KMS-11 (cell line): ENCODE measurements at regions not wholly inside any gene's neighbourhood (a gene's known extent, or its start where the extent isn't known, plus 50 kb on each side); places are given as distances from the start of the nearest gene placed in this dataset.

Source experiments
- H2AFZ ChIP-seq: fragments of 200-600 bp; sonication (generic); 2 replicates; pipeline ENCODE4 v1.6.1; 2016; ENCODE audit warnings: antibody characterized with exemption, mixed run types, low read depth
- H3K27ac ChIP-seq: fragments of 200-600 bp; sonication (generic); 2 replicates; pipeline ENCODE4 v1.6.1; 2016; ENCODE audit warnings: mild to moderate bottlenecking, mixed run types
- H3K27me3 ChIP-seq: fragments of 200-600 bp; sonication (generic); 2 replicates; pipeline ENCODE4 v1.6.1; 2017; ENCODE audit warnings: mild to moderate bottlenecking, low read depth, mixed run types, moderate library complexity; ENCODE audit not compliant: insufficient read depth
- H3K36me3 ChIP-seq: fragments of 200-600 bp; sonication (generic); 2 replicates; pipeline ENCODE4 v1.6.1; 2017; ENCODE audit warnings: mild to moderate bottlenecking, mixed run types; ENCODE audit not compliant: insufficient read depth
- H3K4me1 ChIP-seq: fragments of 200-600 bp; sonication (generic); 2 replicates; pipeline ENCODE4 v1.6.1; 2016; ENCODE audit warnings: mild to moderate bottlenecking, low read depth, mixed run types; ENCODE audit not compliant: poor library complexity, severe bottlenecking
- H3K4me2 ChIP-seq: fragments of 200-600 bp; sonication (generic); 2 replicates; pipeline ENCODE4 v1.7.0; 2016; ENCODE audit warnings: mild to moderate bottlenecking, mixed run types
- H3K4me3 ChIP-seq: fragments of 200-600 bp; sonication (generic); IDR thresholded peaks from 2 replicates; pipeline ENCODE4 v1.6.1; 2017; ENCODE audit warnings: low read depth, low read length, mixed read lengths; ENCODE audit not compliant: insufficient read depth
- H3K79me2 ChIP-seq: fragments of 200-600 bp; sonication (generic); 2 replicates; pipeline ENCODE4 v1.6.1; 2016; ENCODE audit warnings: low read depth, mixed run types; ENCODE audit not compliant: insufficient read depth
- H3K9ac ChIP-seq: fragments of 200-600 bp; sonication (generic); 2 replicates; pipeline ENCODE4 v1.6.1; 2016; ENCODE audit warnings: mild to moderate bottlenecking, mixed run types
- H4K20me1 ChIP-seq: fragments of 200-600 bp; sonication (generic); 2 replicates; pipeline ENCODE4 v1.6.1; 2016; ENCODE audit warnings: mild to moderate bottlenecking, mixed run types; ENCODE audit not compliant: insufficient read depth
- TF ChIP-seq, protein P1 (sequence below): fragments of 200-600 bp; sonication (generic); conservative IDR thresholded peaks from 2 replicates; pipeline ENCODE4 v1.6.1; 2017; ENCODE audit warnings: low read depth, mild to moderate bottlenecking, antibody characterized with exemption, low read length, moderate library complexity, mixed read lengths

DNA sequence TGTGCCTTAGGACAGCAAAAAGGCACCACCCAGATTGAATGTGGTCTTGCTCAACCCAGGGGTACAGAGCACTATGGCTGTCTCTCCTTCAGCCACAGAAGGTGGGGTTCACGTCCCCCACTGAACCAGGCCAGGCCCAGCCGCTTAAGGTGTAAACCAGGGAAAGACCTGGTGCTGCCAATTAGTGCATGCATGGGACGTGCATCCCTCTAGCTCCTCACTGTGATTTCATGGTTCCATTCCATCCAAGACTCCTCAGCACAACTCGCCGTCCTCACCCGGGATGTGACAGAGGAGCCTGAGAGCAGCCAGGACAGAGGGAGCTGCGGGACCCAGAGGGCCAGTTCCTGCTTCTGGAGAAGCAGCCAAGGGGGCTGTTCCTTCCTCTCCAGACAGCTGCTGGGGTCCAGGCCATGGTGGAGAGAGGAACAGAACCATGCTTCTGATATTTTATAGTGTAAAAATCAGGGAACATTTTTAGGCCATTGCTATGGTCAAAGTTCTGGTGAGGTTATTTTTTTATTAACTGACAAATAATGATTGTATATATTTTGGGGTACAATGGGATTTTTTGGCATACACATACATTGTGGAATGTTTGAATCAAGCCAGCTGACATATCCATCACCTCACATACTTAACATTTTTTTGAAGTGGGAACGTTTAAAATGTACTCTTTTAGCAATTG lies 492.2 kb upstream of the B3GAT1 start:
- Histone ChIP-seq H3K27ac (no peak overlapping the region), H4K20me1 (no peaks in the 10 kb centered on the region), H3K36me3 (no peaks in the 10 kb centered on the region), H3K4me1 (no peaks in the 10 kb centered on the region), H3K4me2 (no peak overlapping the region), H3K9ac (no peak overlapping the region), H3K4me3 (no peak overlapping the region), H3K27me3 (no peaks in the 10 kb centered on the region), H2AFZ (no peak overlapping the region), H3K79me2 (no peaks in the 10 kb centered on the region)
- TF ChIP-seq, protein P1, sequence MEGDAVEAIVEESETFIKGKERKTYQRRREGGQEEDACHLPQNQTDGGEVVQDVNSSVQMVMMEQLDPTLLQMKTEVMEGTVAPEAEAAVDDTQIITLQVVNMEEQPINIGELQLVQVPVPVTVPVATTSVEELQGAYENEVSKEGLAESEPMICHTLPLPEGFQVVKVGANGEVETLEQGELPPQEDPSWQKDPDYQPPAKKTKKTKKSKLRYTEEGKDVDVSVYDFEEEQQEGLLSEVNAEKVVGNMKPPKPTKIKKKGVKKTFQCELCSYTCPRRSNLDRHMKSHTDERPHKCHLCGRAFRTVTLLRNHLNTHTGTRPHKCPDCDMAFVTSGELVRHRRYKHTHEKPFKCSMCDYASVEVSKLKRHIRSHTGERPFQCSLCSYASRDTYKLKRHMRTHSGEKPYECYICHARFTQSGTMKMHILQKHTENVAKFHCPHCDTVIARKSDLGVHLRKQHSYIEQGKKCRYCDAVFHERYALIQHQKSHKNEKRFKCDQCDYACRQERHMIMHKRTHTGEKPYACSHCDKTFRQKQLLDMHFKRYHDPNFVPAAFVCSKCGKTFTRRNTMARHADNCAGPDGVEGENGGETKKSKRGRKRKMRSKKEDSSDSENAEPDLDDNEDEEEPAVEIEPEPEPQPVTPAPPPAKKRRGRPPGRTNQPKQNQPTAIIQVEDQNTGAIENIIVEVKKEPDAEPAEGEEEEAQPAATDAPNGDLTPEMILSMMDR: no peak

GRCh38 chr11:134901955-134902918 lies 490.2 kb upstream of the B3GAT1 start:
- Histone ChIP-seq H3K27ac (no peak overlapping the region), H4K20me1 (no peaks in the 10 kb centered on the region), H3K4me1 (no peaks in the 10 kb centered on the region), H3K79me2 (no peaks in the 10 kb centered on the region), H2AFZ (no peak overlapping the region), H3K4me2 (no peak overlapping the region), H3K36me3 (no peaks in the 10 kb centered on the region), H3K27me3 (no peaks in the 10 kb centered on the region), H3K4me3 (no peak overlapping the region), H3K9ac (no peak overlapping the region)
- TF ChIP-seq, protein P1: no peak

GRCh38 chr11:134901542-134901941 lies 489.5 kb upstream of the B3GAT1 start:
- Histone ChIP-seq H3K4me1 (no peaks in the 10 kb centered on the region), H3K4me2 (no peak overlapping the region), H3K9ac (no peak overlapping the region), H3K27ac (no peak overlapping the region), H3K27me3 (no peaks in the 10 kb centered on the region), H3K36me3 (no peaks in the 10 kb centered on the region), H3K79me2 (no peaks in the 10 kb centered on the region), H2AFZ (no peak overlapping the region), H3K4me3 (no peak overlapping the region), H4K20me1 (no peaks in the 10 kb centered on the region)
- TF ChIP-seq, protein P1: no peak

DNA sequence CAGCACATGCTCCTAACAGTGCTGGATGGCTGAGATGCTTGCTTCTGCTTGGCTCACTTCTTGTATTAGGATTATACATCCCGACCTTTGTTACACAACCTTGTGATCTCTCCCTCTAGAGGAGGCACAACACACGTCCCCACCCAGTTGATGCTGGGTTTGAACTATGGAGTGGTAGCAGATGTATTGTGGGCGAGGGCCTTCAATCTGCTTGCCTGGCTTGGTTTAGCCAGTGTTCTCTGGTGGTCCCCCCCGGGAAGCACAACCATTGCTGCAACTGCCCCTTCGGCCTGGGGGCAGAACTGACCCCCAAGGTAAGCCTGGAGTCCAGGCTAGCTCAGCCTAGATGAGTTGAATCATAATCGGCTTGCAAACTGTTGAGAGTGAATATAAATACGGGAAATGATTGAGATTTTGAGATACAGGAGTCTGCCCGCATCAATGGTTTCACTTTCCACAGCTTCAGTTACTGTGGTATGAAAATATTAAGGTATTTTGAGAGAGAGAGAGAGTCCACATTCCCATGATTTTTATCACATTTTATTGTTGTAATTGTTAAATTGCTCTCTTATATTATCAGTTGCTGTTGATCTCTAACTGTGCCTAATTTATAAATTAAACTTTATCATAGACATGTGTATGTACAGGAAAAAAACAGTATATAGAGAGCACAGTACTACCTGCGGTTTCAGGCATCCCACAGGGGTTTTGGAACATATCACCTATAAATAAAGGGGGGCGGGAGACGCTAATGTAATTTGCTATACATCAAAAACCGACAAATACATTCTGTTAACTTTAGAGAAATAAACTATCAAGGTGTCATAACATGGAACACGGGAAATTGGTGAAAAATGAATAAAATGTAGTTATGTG lies 482.0 kb upstream of the B3GAT1 start:
- H4K20me1 ChIP-seq: no peaks in the 10 kb centered on the region
- H3K36me3 ChIP-seq: no peaks in the 10 kb centered on the region
- no peaks in the 10 kb centered on the region for H3K79me2 ChIP-seq
- H2AFZ ChIP-seq: no peak overlapping the region
- no peaks in the 10 kb centered on the region for H3K4me1 ChIP-seq
- H3K4me2 ChIP-seq: no peak overlapping the region
- no peaks in the 10 kb centered on the region for H3K27me3 ChIP-seq
- no peak overlapping the region for H3K27ac ChIP-seq
- H3K9ac ChIP-seq: no peak overlapping the region
- TF ChIP-seq, protein P1: no peak
- H3K4me3 ChIP-seq: no peak overlapping the region
